ENCODE measurements at regions not wholly inside any gene's neighbourhood (a gene's known extent, or its start where the extent isn't known, plus 50 kb on each side); places are given as distances from the start of the nearest gene placed in this dataset.

GRCh38 chr4:96102541-96103026 is 262.7 kb downstream of the PDHA2 start:
- TF ChIP-seq CTCF (conservative IDR thresholded peaks at IDR 0.05): no peak
- no peak for TF ChIP-seq ZFX (IDR thresholded peaks at IDR 0.05)
